IMR-90 (cell line): ENCODE measurements at regions not wholly inside any gene's neighbourhood (a gene's known extent, or its start where the extent isn't known, plus 50 kb on each side); places are given as distances from the start of the nearest gene placed in this dataset.

Experiments
- ATAC-seq: fragments of 200-7000 bp; cut with Tn5 transposase; 2 replicates; pipeline ENCODE4 v1.9.1; 2020; ENCODE audit warnings: low read depth, mild to moderate bottlenecking, moderate library complexity
- BruUV-seq: library from RNA; stranded (reverse); fragments of 400-500 nt; replicated peaks from 2 replicates; lab custom pipeline; 2021; lab: Mats Ljungman, UMichigan
- CTCF ChIA-PET: fragments of 300-600 bp; formaldehyde crosslinking; extraction: SDS; loops from one replicate; lab custom pipeline; 2021; ENCODE audit warnings: antibody characterized with exemption; lab: Yijun Ruan, JAX
- POLR2A ChIA-PET: fragments of 300-600 bp; sonication (Branson Sonifier 250); formaldehyde crosslinking; loops from one replicate; lab custom pipeline; 2022; ENCODE audit warnings: antibody characterized with exemption; ENCODE audit not compliant: unreplicated experiment; lab: Charles Lee
- DNase-seq: peaks from one replicate; pipeline ENCODE4 v3.0.0; 2013
- H2AFZ ChIP-seq: replicated peaks from 2 replicates; pipeline ENCODE3; 2013; ENCODE audit warnings: low read length, mild to moderate bottlenecking; ENCODE audit not compliant: poor library complexity
- H2AK5ac ChIP-seq: 2 replicates; pipeline ENCODE4 v1.6.1; 2013; ENCODE audit warnings: low read depth, low read length, inconsistent platforms
- H2AK9ac ChIP-seq: replicated peaks from 2 replicates; pipeline ENCODE3; 2013; ENCODE audit warnings: mild to moderate bottlenecking, low read depth, low read length, moderate library complexity; ENCODE audit not compliant: poor library complexity
- H2BK120ac ChIP-seq: 2 replicates; pipeline ENCODE4 v1.6.1; 2013; ENCODE audit warnings: low read depth, low read length, inconsistent platforms
- H2BK15ac ChIP-seq: 3 replicates; pipeline ENCODE4 v1.6.1; 2013; ENCODE audit warnings: low read depth, low read length, inconsistent platforms
- H2BK20ac ChIP-seq: 2 replicates; pipeline ENCODE4 v1.6.1; 2013; ENCODE audit warnings: low read depth, mild to moderate bottlenecking, inconsistent platforms, low read length, moderate library complexity
- H2BK5ac ChIP-seq: 2 replicates; pipeline ENCODE4 v1.6.1; 2013; ENCODE audit warnings: mild to moderate bottlenecking, low read depth, low read length, inconsistent platforms; ENCODE audit not compliant: poor library complexity, severe bottlenecking
- H3K14ac ChIP-seq: replicated peaks from 2 replicates; pipeline ENCODE4 v1.6.1; 2013; ENCODE audit warnings: low read depth, low read length, inconsistent platforms
- H3K18ac ChIP-seq: 2 replicates; pipeline ENCODE4 v1.6.1; 2013; ENCODE audit warnings: low read depth, low read length, control low read depth
- H3K23ac ChIP-seq: 2 replicates; pipeline ENCODE4 v1.6.1; 2013; ENCODE audit warnings: low read depth, low read length, inconsistent platforms
- H3K27ac ChIP-seq: 2 replicates; pipeline ENCODE4 v1.5.1; 2013; ENCODE audit warnings: mild to moderate bottlenecking, control low read depth, low read length; ENCODE audit not compliant: insufficient read depth
- H3K27me3 ChIP-seq: 2 replicates; pipeline ENCODE4 v1.6.1; 2013; ENCODE audit warnings: low read length; ENCODE audit not compliant: control insufficient read depth, insufficient read depth
- H3K36me3 ChIP-seq: 2 replicates; pipeline ENCODE4 v1.6.1; 2013; ENCODE audit warnings: low read length, mixed read lengths; ENCODE audit not compliant: control insufficient read depth, insufficient read depth
- H3K4ac ChIP-seq: 2 replicates; pipeline ENCODE4 v1.6.1; 2013; ENCODE audit warnings: low read depth, low read length, inconsistent platforms
- H3K4me1 ChIP-seq: 2 replicates; pipeline ENCODE4 v1.6.1; 2013; ENCODE audit warnings: low read length, mixed read lengths; ENCODE audit not compliant: control insufficient read depth, insufficient read depth
- H3K4me2 ChIP-seq: 2 replicates; pipeline ENCODE4 v1.6.1; 2013; ENCODE audit warnings: low read depth, mild to moderate bottlenecking, control low read depth, low read length, moderate library complexity
- H3K4me3 ChIP-seq: 2 replicates; pipeline ENCODE4 v1.5.1; 2013; ENCODE audit warnings: low read depth, mild to moderate bottlenecking, control low read depth, low read length, moderate library complexity; ENCODE audit not compliant: insufficient read depth
- H3K56ac ChIP-seq: 2 replicates; pipeline ENCODE4 v1.6.1; 2013; ENCODE audit warnings: low read length, inconsistent platforms; ENCODE audit not compliant: insufficient read depth; ENCODE audit errors: extremely low read depth
- H3K79me1 ChIP-seq, 2 experiments: 2 replicates each; pipeline ENCODE4 v1.6.1; 2013; ENCODE audit warnings: low read length in 2 of 2, inconsistent platforms in 1 of 2, low read depth in 1 of 2
- H3K9ac ChIP-seq: 2 replicates; pipeline ENCODE4 v1.6.1; 2013; ENCODE audit warnings: low read depth, low read length, control low read depth
- H3K9me1 ChIP-seq: 2 replicates; pipeline ENCODE4 v1.6.1; 2013; ENCODE audit warnings: low read length, inconsistent platforms; ENCODE audit not compliant: insufficient read depth
- H3K9me3 ChIP-seq: 2 replicates; pipeline ENCODE4 v1.6.1; 2013; ENCODE audit warnings: low read length; ENCODE audit not compliant: control insufficient read depth, insufficient read depth
- H4K20me1 ChIP-seq: 2 replicates; pipeline ENCODE4 v1.6.1; 2013; ENCODE audit warnings: low read length, inconsistent platforms; ENCODE audit not compliant: insufficient read depth
- H4K5ac ChIP-seq: 2 replicates; pipeline ENCODE4 v1.6.1; 2013; ENCODE audit warnings: mild to moderate bottlenecking, low read depth, low read length, control low read depth
- H4K8ac ChIP-seq, 2 experiments: 2 replicates each; pipeline ENCODE4 v1.6.1; 2013; ENCODE audit warnings: low read depth in 2 of 2, low read length in 2 of 2, control low read depth in 1 of 2, inconsistent platforms in 1 of 2
- H4K91ac ChIP-seq: 2 replicates; pipeline ENCODE4 v1.6.1; 2013; ENCODE audit warnings: low read depth, low read length, inconsistent platforms; ENCODE audit not compliant: insufficient read depth
- BHLHE40 ChIP-seq: fragments of 150-350 bp; IDR thresholded peaks from 2 replicates; pipeline ENCODE4 v1.6.1; 2016; ENCODE audit warnings: mild to moderate bottlenecking, low read depth, low read length
- CEBPB ChIP-seq: IDR thresholded peaks from 2 replicates; pipeline ENCODE4 v1.6.1; 2012; ENCODE audit warnings: low read depth, low read length, improper control_type of control experiment
- CHD1 ChIP-seq: IDR thresholded peaks from 2 replicates; pipeline ENCODE4 v1.6.1; 2012; ENCODE audit warnings: low read depth, low read length, improper control_type of control experiment
- ELK1 ChIP-seq: fragments of 150-350 bp; IDR thresholded peaks from 2 replicates; pipeline ENCODE4 v1.6.1; 2016; ENCODE audit warnings: low read depth, mild to moderate bottlenecking, low read length, moderate library complexity, borderline replicate concordance
- FOS ChIP-seq: fragments of 150-350 bp; IDR thresholded peaks from 2 replicates; pipeline ENCODE4 v1.6.1; 2016; ENCODE audit warnings: low read depth, low read length
- MAFK ChIP-seq: IDR thresholded peaks from 2 replicates; pipeline ENCODE4 v1.6.1; 2012; ENCODE audit warnings: low read depth, low read length, improper control_type of control experiment
- MAZ ChIP-seq: IDR thresholded peaks from 2 replicates; pipeline ENCODE4 v1.6.1; 2012; ENCODE audit warnings: low read depth, mild to moderate bottlenecking, low read length, improper control_type of control experiment, moderate library complexity, borderline replicate concordance
- MXI1 ChIP-seq: IDR thresholded peaks from 2 replicates; pipeline ENCODE4 v1.6.1; 2012; ENCODE audit warnings: low read depth, mild to moderate bottlenecking, low read length, moderate library complexity, borderline replicate concordance
- NFE2L2 ChIP-seq: fragments of 150-350 bp; IDR thresholded peaks from 2 replicates; pipeline ENCODE4 v1.6.1; 2016; ENCODE audit warnings: low read depth, mild to moderate bottlenecking, low read length
- POLR2A ChIP-seq: IDR thresholded peaks from 2 replicates; pipeline ENCODE4 v1.6.1; 2012; ENCODE audit warnings: mild to moderate bottlenecking, low read depth, low read length
- RAD21 ChIP-seq: IDR thresholded peaks from 2 replicates; pipeline ENCODE4 v1.6.1; 2012; ENCODE audit warnings: low read length, improper control_type of control experiment
- RCOR1 ChIP-seq: IDR thresholded peaks from 2 replicates; pipeline ENCODE4 v1.6.1; 2012; ENCODE audit warnings: mild to moderate bottlenecking, low read length, improper control_type of control experiment; ENCODE audit not compliant: insufficient replicate concordance
- RFX5 ChIP-seq: IDR thresholded peaks from 2 replicates; pipeline ENCODE4 v1.8.0; 2012; ENCODE audit warnings: low read depth, mild to moderate bottlenecking, low read length, moderate library complexity
- SMC3 ChIP-seq: fragments of 150-350 bp; IDR thresholded peaks from 2 replicates; pipeline ENCODE4 v1.6.1; 2016; ENCODE audit warnings: low read depth, mild to moderate bottlenecking, antibody characterized with exemption, low read length, moderate library complexity
- USF2 ChIP-seq: fragments of 150-350 bp; IDR thresholded peaks from 2 replicates; pipeline ENCODE4 v1.6.1; 2017; ENCODE audit warnings: mild to moderate bottlenecking, antibody characterized with exemption, low read length, low read depth
- WGBS, 2 experiments: methylation state at CpG; one replicate each; pipeline versions ENCODE4 v1.1.5 to v1.1.7; 2013; ENCODE audit warnings: missing lambda C conversion rate in 2 of 2; ENCODE audit not compliant: insufficient read length in 1 of 2; ENCODE audit errors: extremely low coverage in 2 of 2; 5-methylcytosine and 5-hydroxymethylcytosine counted together
- dilution Hi-C: fragments of 300-500 bp; cut with HindIII; formaldehyde crosslinking; loops from one replicate; pipeline ENCODE4 v1.14.3; 2018; ENCODE audit warnings: low sequenced_read_pairs; ENCODE audit not compliant: unreplicated experiment
- in situ Hi-C: fragments of 300-500 bp; cut with MboI; formaldehyde crosslinking; loops from 3 replicates; pipeline ENCODE4 v1.14.3; 2019; ENCODE audit warnings: low sequenced_read_pairs, inconsistent platforms, mixed read lengths
- intact Hi-C: fragments of 100-400 bp; cut with micrococcal nuclease; formaldehyde crosslinking; loops from 2 replicates; pipeline ENCODE4 v1.10.0; 2022
- TF ChIP-seq, protein P1 (sequence below): conservative IDR thresholded peaks from 2 replicates; pipeline ENCODE4 v1.5.1; 2012; ENCODE audit warnings: mild to moderate bottlenecking, low read depth, low read length, improper control_type of control experiment

GRCh38 chr6:112401083-112401482 lies 54.0 kb downstream of the RFPL4B start:
- CTCF ChIA-PET, result no interaction called here
- H3K27ac ChIP-seq, result no peak overlapping the region
- no peak overlapping the region for H3K18ac ChIP-seq
- no peak overlapping the region for H3K14ac ChIP-seq
- H3K27me3 ChIP-seq, result no peaks in the 10 kb centered on the region
- H3K79me1 ChIP-seq, result no peaks in the 10 kb centered on the region
- BruUV-seq, result no TSS peak
- POLR2A ChIA-PET, result no interaction called here
- H3K23ac ChIP-seq, result no peak overlapping the region
- intact Hi-C loops, result no loop called here
- no peak overlapping the region for H2AK5ac ChIP-seq
- ATAC-seq, result no peak
- DNase-seq, result no peak
- WGBS, 2 experiments, result no CpG with 5 or more reads among the region's 1 CpG
- H4K91ac ChIP-seq, result no peak overlapping the region
- H2BK5ac ChIP-seq, result no peak overlapping the region
- no peak overlapping the region for H3K4me3 ChIP-seq
- H3K4me2 ChIP-seq, result no peak overlapping the region
- no peak overlapping the region for H3K56ac ChIP-seq
- H2AFZ ChIP-seq, result no peak overlapping the region
- no peaks in the 10 kb centered on the region for H3K9me1 ChIP-seq
- H3K9me3 ChIP-seq, result peaks cover 5% of the 10 kb centered on the region; the same call in 1 of the 2 replicates
- no peak overlapping the region for H2BK15ac ChIP-seq
- in situ Hi-C loops, result no loop called here
- no peak overlapping the region for H2BK120ac ChIP-seq
- H4K8ac ChIP-seq, result no peak overlapping the region
- dilution Hi-C loops, result no loop called here
- H3K4me1 ChIP-seq, result no peaks in the 10 kb centered on the region
- no peak overlapping the region for H4K5ac ChIP-seq
- H2AK9ac ChIP-seq, result no peak overlapping the region
- no peak overlapping the region for H2BK20ac ChIP-seq
- no peak overlapping the region for H3K4ac ChIP-seq
- H4K20me1 ChIP-seq, result no peaks in the 10 kb centered on the region
- no peak overlapping the region for H3K9ac ChIP-seq
- TF ChIP-seq CHD1, result no peak
- TF ChIP-seq BHLHE40, result no peak
- TF ChIP-seq MXI1, result no peak
- no peak for TF ChIP-seq MAZ
- TF ChIP-seq SMC3, result no peak
- no peak for TF ChIP-seq NFE2L2
- no peak for TF ChIP-seq RAD21
- TF ChIP-seq FOS, result no peak
- no peak for TF ChIP-seq RCOR1
- no peak for TF ChIP-seq MAFK
- TF ChIP-seq USF2, result no peak
- TF ChIP-seq, protein P1, sequence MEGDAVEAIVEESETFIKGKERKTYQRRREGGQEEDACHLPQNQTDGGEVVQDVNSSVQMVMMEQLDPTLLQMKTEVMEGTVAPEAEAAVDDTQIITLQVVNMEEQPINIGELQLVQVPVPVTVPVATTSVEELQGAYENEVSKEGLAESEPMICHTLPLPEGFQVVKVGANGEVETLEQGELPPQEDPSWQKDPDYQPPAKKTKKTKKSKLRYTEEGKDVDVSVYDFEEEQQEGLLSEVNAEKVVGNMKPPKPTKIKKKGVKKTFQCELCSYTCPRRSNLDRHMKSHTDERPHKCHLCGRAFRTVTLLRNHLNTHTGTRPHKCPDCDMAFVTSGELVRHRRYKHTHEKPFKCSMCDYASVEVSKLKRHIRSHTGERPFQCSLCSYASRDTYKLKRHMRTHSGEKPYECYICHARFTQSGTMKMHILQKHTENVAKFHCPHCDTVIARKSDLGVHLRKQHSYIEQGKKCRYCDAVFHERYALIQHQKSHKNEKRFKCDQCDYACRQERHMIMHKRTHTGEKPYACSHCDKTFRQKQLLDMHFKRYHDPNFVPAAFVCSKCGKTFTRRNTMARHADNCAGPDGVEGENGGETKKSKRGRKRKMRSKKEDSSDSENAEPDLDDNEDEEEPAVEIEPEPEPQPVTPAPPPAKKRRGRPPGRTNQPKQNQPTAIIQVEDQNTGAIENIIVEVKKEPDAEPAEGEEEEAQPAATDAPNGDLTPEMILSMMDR, result no peak
- no peak for TF ChIP-seq RFX5
- TF ChIP-seq POLR2A, result no peak
- TF ChIP-seq CEBPB, result no peak
- no peak for TF ChIP-seq ELK1
- H3K36me3 ChIP-seq, result no peaks in the 10 kb centered on the region
